RWPE1 (cell line): ENCODE measurements at regions not wholly inside any gene's neighbourhood (a gene's known extent, or its start where the extent isn't known, plus 50 kb on each side); places are given as distances from the start of the nearest gene placed in this dataset.

Source experiments
- CTCF ChIA-PET: fragments of 350-600 bp; sonication (Branson Sonifier 250); formaldehyde crosslinking; extraction: SDS; loops from one replicate; lab custom pipeline; 2021; lab: Yijun Ruan, JAX
- POLR2A ChIA-PET: fragments of 400-600 bp; formaldehyde crosslinking; extraction: SDS; loops from one replicate; lab custom pipeline; 2020; ENCODE audit warnings: antibody characterized with exemption; ENCODE audit not compliant: low non-redundant PET; lab: Yijun Ruan, JAX
- DNase-seq: peaks from one replicate; pipeline ENCODE4 v3.0.0; 2012; ENCODE audit warnings: low spot score
- H3K27ac ChIP-seq: fragments of 450-650 bp; 2 replicates; pipeline ENCODE4 v1.5.1; 2017
- TF ChIP-seq, protein P1 (sequence below): fragments of 450-650 bp; conservative IDR thresholded peaks from 2 replicates; pipeline ENCODE4 v1.5.1; 2017; ENCODE audit warnings: low read depth, mild to moderate bottlenecking

- POLR2A ChIA-PET: no interaction called here
- DNase-seq: no peak
Measured at GRCh38 chr4:100244347-100244746, 54.1 kb upstream of the DDIT4L start.

More at GRCh38 chr4:100244347-100244746, 54.1 kb upstream of the DDIT4L start:
- CTCF ChIA-PET: interaction anchor here (0.5 kb wide), 1 partner anchor 9 kb away, joined by 3 read pairs; no protein-coding TSS in a partner anchor
- no peak overlapping the region for H3K27ac ChIP-seq
- TF ChIP-seq, protein P1, sequence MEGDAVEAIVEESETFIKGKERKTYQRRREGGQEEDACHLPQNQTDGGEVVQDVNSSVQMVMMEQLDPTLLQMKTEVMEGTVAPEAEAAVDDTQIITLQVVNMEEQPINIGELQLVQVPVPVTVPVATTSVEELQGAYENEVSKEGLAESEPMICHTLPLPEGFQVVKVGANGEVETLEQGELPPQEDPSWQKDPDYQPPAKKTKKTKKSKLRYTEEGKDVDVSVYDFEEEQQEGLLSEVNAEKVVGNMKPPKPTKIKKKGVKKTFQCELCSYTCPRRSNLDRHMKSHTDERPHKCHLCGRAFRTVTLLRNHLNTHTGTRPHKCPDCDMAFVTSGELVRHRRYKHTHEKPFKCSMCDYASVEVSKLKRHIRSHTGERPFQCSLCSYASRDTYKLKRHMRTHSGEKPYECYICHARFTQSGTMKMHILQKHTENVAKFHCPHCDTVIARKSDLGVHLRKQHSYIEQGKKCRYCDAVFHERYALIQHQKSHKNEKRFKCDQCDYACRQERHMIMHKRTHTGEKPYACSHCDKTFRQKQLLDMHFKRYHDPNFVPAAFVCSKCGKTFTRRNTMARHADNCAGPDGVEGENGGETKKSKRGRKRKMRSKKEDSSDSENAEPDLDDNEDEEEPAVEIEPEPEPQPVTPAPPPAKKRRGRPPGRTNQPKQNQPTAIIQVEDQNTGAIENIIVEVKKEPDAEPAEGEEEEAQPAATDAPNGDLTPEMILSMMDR: no peak
